ENCODE measurements at regions not wholly inside any gene's neighbourhood (a gene's known extent, or its start where the extent isn't known, plus 50 kb on each side); places are given as distances from the start of the nearest gene placed in this dataset.

DNA sequence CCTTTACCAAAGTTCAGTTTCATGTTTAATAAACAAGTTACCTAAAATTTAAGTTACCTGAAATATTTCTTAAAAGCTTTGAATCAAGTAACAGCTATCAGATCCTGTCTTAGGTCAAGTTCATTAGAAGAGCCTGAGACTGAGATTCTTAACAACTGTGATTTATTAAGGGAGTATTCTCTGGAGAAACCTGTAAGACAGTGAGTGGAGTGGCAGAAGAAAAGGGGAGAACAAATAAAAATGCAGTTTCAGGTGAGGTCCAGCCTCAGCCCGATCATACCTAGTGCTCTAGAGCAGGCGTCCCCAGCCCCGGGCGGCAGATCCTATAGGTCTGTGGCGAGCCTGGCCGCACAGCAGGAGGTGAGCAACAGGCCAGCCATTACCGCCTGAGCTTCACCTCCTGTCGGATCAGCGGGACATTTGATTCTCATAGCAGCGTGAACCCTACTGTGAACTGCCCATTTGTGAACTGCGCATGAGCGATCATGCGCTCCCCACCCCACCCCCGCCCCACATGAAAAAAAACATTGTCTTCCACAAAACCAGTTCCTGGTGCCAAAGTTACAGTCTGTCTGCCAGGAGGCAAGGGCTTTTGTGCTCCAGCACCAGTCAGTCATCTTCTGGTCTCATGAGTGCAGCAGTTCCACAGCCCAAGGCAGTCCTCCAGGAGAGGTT is 59.2 kb upstream of the ADGRB3 start:
- no peaks in the 10 kb centered on the region for H3K36me3 ChIP-seq (ENCODE audit: control insufficient read depth, insufficient read depth, low read length)
- H3K27me3 ChIP-seq (ENCODE audit: control insufficient read depth, insufficient read depth, low read length), result no peaks in the 10 kb centered on the region
- TF ChIP-seq, protein P1, sequence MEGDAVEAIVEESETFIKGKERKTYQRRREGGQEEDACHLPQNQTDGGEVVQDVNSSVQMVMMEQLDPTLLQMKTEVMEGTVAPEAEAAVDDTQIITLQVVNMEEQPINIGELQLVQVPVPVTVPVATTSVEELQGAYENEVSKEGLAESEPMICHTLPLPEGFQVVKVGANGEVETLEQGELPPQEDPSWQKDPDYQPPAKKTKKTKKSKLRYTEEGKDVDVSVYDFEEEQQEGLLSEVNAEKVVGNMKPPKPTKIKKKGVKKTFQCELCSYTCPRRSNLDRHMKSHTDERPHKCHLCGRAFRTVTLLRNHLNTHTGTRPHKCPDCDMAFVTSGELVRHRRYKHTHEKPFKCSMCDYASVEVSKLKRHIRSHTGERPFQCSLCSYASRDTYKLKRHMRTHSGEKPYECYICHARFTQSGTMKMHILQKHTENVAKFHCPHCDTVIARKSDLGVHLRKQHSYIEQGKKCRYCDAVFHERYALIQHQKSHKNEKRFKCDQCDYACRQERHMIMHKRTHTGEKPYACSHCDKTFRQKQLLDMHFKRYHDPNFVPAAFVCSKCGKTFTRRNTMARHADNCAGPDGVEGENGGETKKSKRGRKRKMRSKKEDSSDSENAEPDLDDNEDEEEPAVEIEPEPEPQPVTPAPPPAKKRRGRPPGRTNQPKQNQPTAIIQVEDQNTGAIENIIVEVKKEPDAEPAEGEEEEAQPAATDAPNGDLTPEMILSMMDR (IDR thresholded peaks at IDR 0.05; ENCODE audit: insufficient read depth, low read depth, low read length), result no peak
- ChIA-PET POLR2A (no interaction called here), CTCF (no interaction called here)
- DNase-seq (ENCODE audit: low read depth), result no peak
- no peak overlapping the region for H3K4me3 ChIP-seq (ENCODE audit: low read depth, low read length)

DNA sequence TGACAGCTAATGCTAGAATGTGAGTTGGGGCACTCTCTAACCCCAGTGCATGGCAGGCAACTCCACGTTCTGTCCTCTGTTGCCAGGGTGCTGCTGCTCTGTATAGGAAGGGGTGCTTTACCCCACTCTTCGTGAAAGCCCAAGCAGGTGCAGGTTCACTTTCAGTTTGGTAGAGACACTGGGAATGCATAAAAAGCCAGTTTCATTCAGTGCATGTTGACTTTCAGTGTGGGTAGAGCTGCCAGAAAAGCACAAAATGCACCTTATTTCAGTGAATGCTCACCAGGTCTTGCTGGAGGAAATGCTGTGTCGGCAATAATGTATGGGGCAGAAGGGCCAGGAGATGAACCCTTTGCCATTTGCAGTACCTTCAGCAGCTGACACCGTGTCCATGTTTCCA is 62.1 kb upstream of the ADGRB3 start:
- TF ChIP-seq, protein P1 (IDR thresholded peaks at IDR 0.05; ENCODE audit: insufficient read depth, low read depth, low read length), result no peak
- CTCF ChIA-PET, result no interaction called here

DNA sequence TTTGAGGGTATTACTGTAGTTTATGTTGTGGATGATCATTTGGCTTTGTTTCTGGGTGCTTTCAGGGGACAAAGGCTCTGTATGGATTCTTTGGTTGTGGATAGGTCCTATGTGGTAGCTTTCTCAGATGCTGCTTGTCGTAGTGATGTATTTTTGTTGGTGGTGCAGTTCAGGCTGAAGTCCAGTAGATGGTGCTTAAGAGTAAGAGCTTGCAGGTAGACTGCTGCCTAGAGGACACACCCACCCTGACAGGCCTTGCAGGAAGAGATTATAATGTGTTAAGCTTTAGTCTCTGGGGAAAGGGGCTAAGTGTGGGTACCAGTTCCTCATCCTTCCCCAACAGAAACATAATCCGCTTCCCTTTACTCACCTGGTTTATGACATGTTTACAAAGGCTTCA is 62.6 kb upstream of the ADGRB3 start:
- no peak overlapping the region for H3K4me3 ChIP-seq (ENCODE audit: low read depth, low read length)
- H3K36me3 ChIP-seq (ENCODE audit: control insufficient read depth, insufficient read depth, low read length), result no peaks in the 10 kb centered on the region
- POLR2A ChIA-PET, result no interaction called here
- DNase-seq (ENCODE audit: low read depth), result no peak
- no peaks in the 10 kb centered on the region for H3K27me3 ChIP-seq (ENCODE audit: control insufficient read depth, insufficient read depth, low read length)
- TF ChIP-seq, protein P1 (IDR thresholded peaks at IDR 0.05; ENCODE audit: insufficient read depth, low read depth, low read length), result 0 out of 2 replicates have a peak, but pooled peaks have one; percentile 3
- CTCF ChIA-PET, result no interaction called here

More for the DNA sequence above, 62.1 kb upstream of the ADGRB3 start:
- no peaks in the 10 kb centered on the region for H3K36me3 ChIP-seq (ENCODE audit: control insufficient read depth, insufficient read depth, low read length)
- no peak overlapping the region for H3K4me3 ChIP-seq (ENCODE audit: low read depth, low read length)
- no peaks in the 10 kb centered on the region for H3K27me3 ChIP-seq (ENCODE audit: control insufficient read depth, insufficient read depth, low read length)
- no peak for DNase-seq (ENCODE audit: low read depth)
- POLR2A ChIA-PET, result no interaction called here

DNA sequence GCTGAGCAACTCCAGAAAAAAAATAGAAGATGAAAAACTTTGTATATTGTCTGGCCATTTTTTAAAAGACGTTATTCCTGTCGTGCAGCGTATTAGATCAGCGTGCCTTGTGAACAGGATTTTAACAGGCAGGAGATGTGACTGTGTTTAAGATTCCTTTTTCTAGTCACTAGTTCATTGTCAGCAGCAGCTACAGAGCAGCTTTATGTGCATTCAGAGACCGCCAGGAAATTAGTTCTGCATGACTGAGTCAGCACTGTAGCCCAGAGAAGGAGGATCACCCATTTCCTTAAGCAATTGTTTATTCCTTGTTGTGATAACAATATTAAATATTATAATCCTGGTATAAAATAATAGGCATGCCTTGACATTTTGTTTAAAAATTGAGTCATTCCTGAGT is 75.4 kb upstream of the ADGRB3 start:
- Histone ChIP-seq H3K27me3 (ENCODE audit: control insufficient read depth, insufficient read depth, low read length) (no peaks in the 10 kb centered on the region), H3K36me3 (ENCODE audit: control insufficient read depth, insufficient read depth, low read length) (no peaks in the 10 kb centered on the region), H3K4me3 (ENCODE audit: low read depth, low read length) (no peak overlapping the region)
- no peak for DNase-seq (ENCODE audit: low read depth)
- TF ChIP-seq, protein P1 (IDR thresholded peaks at IDR 0.05; ENCODE audit: insufficient read depth, low read depth, low read length), result no peak
- CTCF ChIA-PET, result no interaction called here
- POLR2A ChIA-PET, result no interaction called here

DNA sequence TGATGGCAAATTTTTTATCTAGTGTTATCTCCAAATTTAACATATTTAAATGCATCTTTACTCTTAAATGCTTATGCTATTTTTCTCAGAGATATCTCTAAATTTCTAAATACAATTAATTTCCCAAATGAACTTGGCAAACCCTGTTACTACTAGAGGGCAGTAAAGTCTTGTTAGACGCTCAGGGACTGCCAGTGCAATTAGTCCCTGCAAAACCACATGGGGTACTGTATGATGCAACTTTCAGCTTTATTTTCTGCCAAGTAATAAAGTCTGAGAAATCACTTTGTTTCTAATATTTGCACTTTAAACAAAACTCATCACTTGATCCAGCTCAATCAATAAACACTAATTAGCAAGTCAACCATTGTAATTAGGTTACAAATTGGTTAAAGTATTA is 76.0 kb upstream of the ADGRB3 start:
- TF ChIP-seq, protein P1 (IDR thresholded peaks at IDR 0.05; ENCODE audit: insufficient read depth, low read depth, low read length), result no peak
- H3K4me3 ChIP-seq (ENCODE audit: low read depth, low read length), result no peak overlapping the region
- POLR2A ChIA-PET, result no interaction called here
- H3K27me3 ChIP-seq (ENCODE audit: control insufficient read depth, insufficient read depth, low read length), result no peaks in the 10 kb centered on the region
- DNase-seq (ENCODE audit: low read depth), result no peak
- H3K36me3 ChIP-seq (ENCODE audit: control insufficient read depth, insufficient read depth, low read length), result no peaks in the 10 kb centered on the region
- CTCF ChIA-PET, result no interaction called here
